Stomach (tissue), 8 donors: ENCODE measurements at regions not wholly inside any gene's neighbourhood (a gene's known extent, or its start where the extent isn't known, plus 50 kb on each side); places are given as distances from the start of the nearest gene placed in this dataset.

Experiments used
- DNase-seq, 2 donors: peaks; one replicate each; pipeline versions ENCODE4 v3.0.0 to v3.0.0-alpha.2; 2013 to 2019
- H3K27ac ChIP-seq, 5 donors: fragments of 200-600 bp in 4 of 5; sonication (generic) in 4 of 5; one replicate each; pipeline ENCODE4 v1.5.1; 2013 to 2019; ENCODE audit warnings: mild to moderate bottlenecking in 1 of 5, moderate library complexity in 1 of 5
- H3K27me3 ChIP-seq, 3 donors: fragments of 200-600 bp; sonication (generic); one replicate each; pipeline ENCODE4 v1.5.1; 2017 to 2019; ENCODE audit warnings: mixed run types in 1 of 3
- H3K36me3 ChIP-seq, 4 donors: fragments of 200-600 bp; sonication (generic); 1 replicate in 3 of 4; 2 replicates in 1 of 4; pipeline ENCODE4 v1.5.1; 2016 to 2019
- H3K4me1 ChIP-seq, 4 donors: fragments of 200-600 bp; sonication (generic); one replicate each; pipeline ENCODE4 v1.5.1; 2016 to 2019
- H3K4me3 ChIP-seq, 4 donors: fragments of 200-600 bp; sonication (generic) in 3 of 4; one replicate each; pipeline ENCODE4 v1.5.1; 2016 to 2019; ENCODE audit warnings: mild to moderate bottlenecking in 1 of 4
- H3K9me3 ChIP-seq, 4 donors: fragments of 200-600 bp; sonication (generic); one replicate each; pipeline ENCODE4 v1.5.1; 2016 to 2019
- EP300 ChIP-seq: sonication (generic); formaldehyde crosslinking; IDR thresholded peaks from one replicate; pipeline ENCODE4 v1.6.1; 2017; ENCODE audit warnings: antibody characterized with exemption
- POLR2A ChIP-seq, 4 donors: fragments of 450-650 bp; IDR thresholded peaks; one replicate each; pipeline ENCODE4 v1.6.1; 2016; ENCODE audit warnings: antibody characterized with exemption in 4 of 4, control low read depth in 2 of 4, mild to moderate bottlenecking in 1 of 4, moderate library complexity in 1 of 4
- POLR2AphosphoS5 ChIP-seq, 3 donors: sonication (generic); formaldehyde crosslinking; IDR thresholded peaks; one replicate each; pipeline ENCODE4 v1.6.1; 2016; ENCODE audit warnings: antibody characterized with exemption in 3 of 3
- WGBS, 5 donors: extraction: QIAGEN DNeasy Blood & Tissue Kit in 3 of 5; methylation state at CpG; one replicate each; pipeline versions ENCODE4 v1.1.5 to v1.1.7; 2013 to 2018; 5-methylcytosine and 5-hydroxymethylcytosine counted together
- intact Hi-C: fragments of 100-400 bp; cut with DNase I; formaldehyde crosslinking; loops from one replicate; pipeline ENCODE4 v1.15.1; 2023; ENCODE audit warnings: low total_unique reads
- TF ChIP-seq, protein P1 (sequence below), 7 experiments: fragments of 450-650 bp in 4 of 7; fragments of 200-600 bp in 3 of 7; sonication (generic) in 3 of 7; IDR thresholded peaks; one replicate each; pipeline ENCODE4 v1.5.1; 2016 to 2019; ENCODE audit warnings: antibody characterized with exemption in 7 of 7, control low read depth in 2 of 7, mild to moderate bottlenecking in 1 of 7
- donor health status: healthy with polysubstance abuse.
- donor health status: Bipolar disorder and iron deficiency.
- donor health status: healthy.

GRCh38 chr2:122643725-122644329, 888.4 kb downstream of the TSN start:
- intact Hi-C loops: no loop called here
- TF ChIP-seq EP300 (no peak), POLR2A (IDR thresholded peaks at IDR 0.05) (no peak), POLR2AphosphoS5 (IDR thresholded peaks at IDR 0.05) (no peak)
- TF ChIP-seq, protein P1, sequence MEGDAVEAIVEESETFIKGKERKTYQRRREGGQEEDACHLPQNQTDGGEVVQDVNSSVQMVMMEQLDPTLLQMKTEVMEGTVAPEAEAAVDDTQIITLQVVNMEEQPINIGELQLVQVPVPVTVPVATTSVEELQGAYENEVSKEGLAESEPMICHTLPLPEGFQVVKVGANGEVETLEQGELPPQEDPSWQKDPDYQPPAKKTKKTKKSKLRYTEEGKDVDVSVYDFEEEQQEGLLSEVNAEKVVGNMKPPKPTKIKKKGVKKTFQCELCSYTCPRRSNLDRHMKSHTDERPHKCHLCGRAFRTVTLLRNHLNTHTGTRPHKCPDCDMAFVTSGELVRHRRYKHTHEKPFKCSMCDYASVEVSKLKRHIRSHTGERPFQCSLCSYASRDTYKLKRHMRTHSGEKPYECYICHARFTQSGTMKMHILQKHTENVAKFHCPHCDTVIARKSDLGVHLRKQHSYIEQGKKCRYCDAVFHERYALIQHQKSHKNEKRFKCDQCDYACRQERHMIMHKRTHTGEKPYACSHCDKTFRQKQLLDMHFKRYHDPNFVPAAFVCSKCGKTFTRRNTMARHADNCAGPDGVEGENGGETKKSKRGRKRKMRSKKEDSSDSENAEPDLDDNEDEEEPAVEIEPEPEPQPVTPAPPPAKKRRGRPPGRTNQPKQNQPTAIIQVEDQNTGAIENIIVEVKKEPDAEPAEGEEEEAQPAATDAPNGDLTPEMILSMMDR (IDR thresholded peaks at IDR 0.05): no peak
- no peaks in the 10 kb centered on the region for H3K27me3 ChIP-seq
- peak in 1 of 2 donors; percentile 85 for DNase-seq
- no peaks in the 10 kb centered on the region for H3K36me3 ChIP-seq
- H3K4me3 ChIP-seq: no peak overlapping the region
- no peak overlapping the region for H3K27ac ChIP-seq
- 39 to 62% (median 48%) methylated on average over 1 of the region's 1 CpG for WGBS, 5 donors
- H3K4me1 ChIP-seq: no peaks in the 10 kb centered on the region
- H3K9me3 ChIP-seq: peaks cover 0 to 5% (median 0%) of the 10 kb centered on the region in 4 donors

DNA sequence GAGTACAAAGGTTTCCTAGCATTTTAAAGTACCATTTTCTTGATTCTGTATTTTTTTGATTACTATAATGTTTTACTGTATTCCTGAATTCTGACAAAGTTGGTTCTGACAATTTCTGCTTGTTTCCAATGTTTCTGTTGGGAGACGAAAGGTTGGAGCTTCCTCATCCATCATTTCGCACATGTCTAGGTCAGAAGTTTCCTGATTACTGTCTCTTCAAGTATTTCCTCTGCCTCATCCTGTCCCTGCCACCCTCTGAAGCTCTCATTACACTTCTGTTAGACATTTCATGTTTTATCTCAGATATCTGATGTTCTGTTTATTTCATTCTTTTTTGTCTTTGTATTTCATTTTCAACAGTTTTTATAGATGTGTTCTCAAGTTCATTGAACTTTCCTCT, 895.8 kb downstream of the TSN start:
- H3K27ac ChIP-seq: no peak overlapping the region
- no peaks in the 10 kb centered on the region for H3K9me3 ChIP-seq
- H3K4me3 ChIP-seq: no peak overlapping the region
- TF ChIP-seq, protein P1 (IDR thresholded peaks at IDR 0.05): no peak
- no peak for TF ChIP-seq EP300
- TF ChIP-seq POLR2A (IDR thresholded peaks at IDR 0.05): no peak
- TF ChIP-seq POLR2AphosphoS5 (IDR thresholded peaks at IDR 0.05): no peak
- no peaks in the 10 kb centered on the region for H3K27me3 ChIP-seq
- no peak for DNase-seq
- intact Hi-C loops: no loop called here
- WGBS, 5 donors: 67 to 92% (median 78%) methylated on average over 2 of the region's 2 CpGs
- no peaks in the 10 kb centered on the region for H3K4me1 ChIP-seq
- no peaks in the 10 kb centered on the region for H3K36me3 ChIP-seq

DNA sequence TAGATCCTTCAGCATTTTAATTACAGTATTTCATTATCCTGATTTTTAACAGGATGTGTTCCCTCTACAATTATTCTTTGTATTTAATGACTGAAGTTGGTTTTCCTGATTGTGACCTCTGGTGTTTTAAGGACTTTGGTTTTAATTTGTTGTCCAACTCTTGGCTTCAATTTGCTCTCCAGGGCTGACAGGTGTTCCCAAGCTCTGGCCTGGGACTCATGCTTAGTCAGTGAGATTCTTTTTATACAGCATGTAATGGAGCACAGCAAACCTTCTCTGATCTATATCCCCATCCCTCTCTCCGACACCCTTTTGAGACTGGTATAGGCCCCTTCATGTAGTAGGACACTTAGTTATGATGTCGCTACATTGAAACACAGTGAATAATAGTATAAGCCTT, 896.3 kb downstream of the TSN start:
- Histone ChIP-seq H3K4me1 (no peaks in the 10 kb centered on the region), H3K27ac (no peak overlapping the region), H3K4me3 (no peak overlapping the region), H3K9me3 (no peaks in the 10 kb centered on the region), H3K36me3 (no peaks in the 10 kb centered on the region), H3K27me3 (no peaks in the 10 kb centered on the region)
- WGBS, 5 donors: 90 to 97% (median 94%) methylated on average over 2 of the region's 2 CpGs
- intact Hi-C loops: no loop called here
- no peak for DNase-seq
- TF ChIP-seq POLR2A (IDR thresholded peaks at IDR 0.05) (no peak), POLR2AphosphoS5 (IDR thresholded peaks at IDR 0.05) (no peak), EP300 (no peak)
- TF ChIP-seq, protein P1 (IDR thresholded peaks at IDR 0.05): no peak

DNA sequence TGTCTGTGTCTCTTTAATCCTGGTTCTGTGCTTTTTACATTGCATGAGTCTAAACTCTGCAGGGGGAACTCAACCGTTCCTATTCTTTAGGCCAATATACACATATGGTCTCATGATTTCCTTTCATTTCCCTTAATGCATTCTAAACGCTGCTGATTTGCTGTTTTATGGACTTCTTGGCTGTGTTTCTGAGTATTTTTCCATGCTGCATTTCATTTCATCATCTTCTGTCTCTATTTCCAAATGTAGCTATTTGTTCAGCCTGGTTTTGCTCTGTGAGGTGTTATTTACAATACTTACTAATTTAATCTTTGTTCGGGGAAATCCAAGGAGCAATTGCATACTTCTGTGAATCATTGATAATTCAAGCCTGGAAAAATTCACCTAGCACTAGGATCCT, 897.2 kb downstream of the TSN start:
- no peaks in the 10 kb centered on the region for H3K9me3 ChIP-seq
- no peak overlapping the region for H3K4me3 ChIP-seq
- DNase-seq: peak in 1 of 2 donors; percentile 31
- intact Hi-C loops: no loop called here
- TF ChIP-seq, protein P1 (IDR thresholded peaks at IDR 0.05): no peak
- TF ChIP-seq POLR2AphosphoS5 (IDR thresholded peaks at IDR 0.05): no peak
- TF ChIP-seq EP300: no peak
- TF ChIP-seq POLR2A (IDR thresholded peaks at IDR 0.05): no peak
- WGBS, 5 donors: 52 to 62% (median 56%) methylated on average over 3 of the region's 3 CpGs
- H3K27me3 ChIP-seq: no peaks in the 10 kb centered on the region
- H3K36me3 ChIP-seq: no peaks in the 10 kb centered on the region
- H3K27ac ChIP-seq: no peak overlapping the region
- no peaks in the 10 kb centered on the region for H3K4me1 ChIP-seq
